ENCODE measurements at regions not wholly inside any gene's neighbourhood (a gene's known extent, or its start where the extent isn't known, plus 50 kb on each side); places are given as distances from the start of the nearest gene placed in this dataset.

DNA sequence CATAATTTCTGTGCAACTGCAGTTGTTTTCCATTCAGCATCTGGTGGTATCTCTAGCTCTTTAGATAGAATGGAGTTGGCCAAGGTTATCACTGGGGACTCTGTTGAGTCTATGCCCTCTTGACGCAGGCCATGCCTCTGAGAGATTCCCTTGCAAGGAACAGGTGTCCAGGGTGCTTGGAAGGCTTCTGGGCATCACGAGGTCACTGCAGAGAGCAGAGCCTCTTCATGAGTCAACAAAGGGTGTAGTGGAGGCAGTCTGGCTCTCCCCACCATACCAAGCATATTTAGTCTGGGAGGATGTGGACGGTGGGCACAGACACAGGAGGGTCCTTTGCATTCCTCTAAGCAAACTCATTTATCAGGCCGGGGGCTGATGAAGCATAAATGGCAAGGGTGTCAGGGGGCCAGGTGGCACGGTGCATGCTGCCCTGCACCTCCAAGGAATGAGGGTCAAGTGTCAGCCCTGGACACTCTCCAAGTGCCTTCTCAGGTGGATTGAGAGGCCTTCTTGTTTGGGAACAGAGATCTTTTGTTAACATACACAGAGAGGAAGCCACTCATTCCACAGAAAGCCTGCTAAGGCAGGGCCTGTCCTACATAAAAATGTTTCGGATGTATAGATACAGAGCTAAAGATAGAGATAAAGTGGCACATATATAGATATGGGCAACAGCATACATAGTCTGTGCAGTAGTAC is 328.6 kb downstream of the INHBA start:
- no peak for DNase-seq (ENCODE audit: low read depth, low spot score)

DNA sequence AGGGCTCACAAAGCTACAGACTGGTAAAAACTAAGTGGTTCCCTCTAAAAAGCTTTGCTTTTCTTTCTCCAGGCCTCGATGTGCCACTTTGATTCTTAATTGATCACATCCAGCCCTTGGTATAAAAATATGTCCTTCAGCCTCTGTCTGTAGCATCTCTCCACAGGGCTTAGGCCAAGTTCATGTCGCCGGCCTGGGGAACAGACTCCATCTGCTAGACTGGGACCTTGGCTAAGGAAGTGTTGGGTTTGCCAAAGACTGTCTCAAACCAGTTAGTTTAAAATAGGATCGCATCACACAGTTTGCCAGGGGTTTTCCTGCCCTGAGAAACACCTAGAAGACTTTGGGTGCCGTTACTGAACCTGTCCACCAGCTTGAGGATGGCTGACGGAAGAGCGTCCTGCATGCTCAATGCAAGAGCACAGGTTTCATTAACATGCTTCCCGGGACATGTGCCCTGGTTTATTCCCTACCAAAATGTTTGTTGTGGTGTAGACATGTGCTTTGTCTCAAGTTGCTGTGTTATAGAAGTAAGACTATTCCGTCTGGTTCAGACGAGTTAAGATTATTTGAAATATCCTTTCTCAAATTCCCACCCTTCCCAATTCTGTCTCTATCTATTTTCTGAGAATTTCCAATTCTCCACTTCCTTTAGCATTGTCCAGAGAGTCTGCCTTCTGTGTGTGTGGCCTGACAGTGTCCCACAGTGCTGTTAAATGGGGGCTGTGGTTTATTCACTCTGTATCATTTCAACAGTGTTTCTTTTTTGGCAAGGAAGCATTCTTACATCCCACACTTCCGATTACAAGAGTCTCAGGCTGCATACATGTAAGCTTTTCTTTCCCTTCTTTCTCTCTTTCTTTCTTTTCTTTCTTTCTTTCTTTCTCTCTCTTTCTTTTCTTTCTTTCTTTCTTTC is 334.7 kb downstream of the INHBA start:
- DNase-seq (ENCODE audit: low read depth, low spot score): no peak

DNA sequence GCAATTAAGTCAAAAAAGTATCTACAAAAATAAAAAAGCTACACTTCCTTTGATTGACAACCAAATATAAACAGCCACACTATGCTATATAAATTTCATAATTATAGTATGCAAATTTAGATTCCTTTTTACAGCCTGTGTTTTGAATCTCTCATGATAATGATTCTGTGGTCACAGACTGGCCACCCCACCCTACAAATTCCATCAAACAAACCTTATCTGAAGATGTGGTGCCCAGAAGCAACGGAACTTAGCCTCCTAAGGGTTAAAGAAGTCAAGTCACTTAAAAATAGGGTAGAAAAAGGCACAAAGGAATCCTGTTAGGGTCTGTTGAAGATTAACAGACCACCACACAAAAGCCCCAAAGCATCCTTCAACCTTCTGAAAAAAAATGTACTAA is 351.8 kb downstream of the INHBA start:
- DNase-seq (ENCODE audit: low read depth, low spot score): no peak

DNA sequence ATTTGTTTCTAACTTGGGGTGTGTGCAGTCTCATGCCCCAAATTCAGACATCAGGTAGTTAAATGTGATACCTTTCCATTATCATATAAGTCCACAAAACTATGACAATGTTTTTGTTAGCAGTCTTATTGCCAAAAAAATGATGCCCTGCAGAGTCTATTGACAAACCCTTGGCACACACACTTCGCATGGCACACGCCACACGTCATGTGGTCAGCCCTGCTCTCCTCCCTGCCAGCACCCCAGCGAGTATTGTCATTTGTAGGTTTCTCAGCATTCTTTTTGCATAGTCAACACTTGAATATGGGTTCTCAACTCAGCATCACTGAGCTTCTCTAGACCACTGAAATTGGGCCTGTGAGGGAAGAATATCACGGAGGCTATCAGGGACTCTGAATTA is 356.0 kb downstream of the INHBA start:
- DNase-seq (ENCODE audit: low read depth, low spot score): no peak

DNA sequence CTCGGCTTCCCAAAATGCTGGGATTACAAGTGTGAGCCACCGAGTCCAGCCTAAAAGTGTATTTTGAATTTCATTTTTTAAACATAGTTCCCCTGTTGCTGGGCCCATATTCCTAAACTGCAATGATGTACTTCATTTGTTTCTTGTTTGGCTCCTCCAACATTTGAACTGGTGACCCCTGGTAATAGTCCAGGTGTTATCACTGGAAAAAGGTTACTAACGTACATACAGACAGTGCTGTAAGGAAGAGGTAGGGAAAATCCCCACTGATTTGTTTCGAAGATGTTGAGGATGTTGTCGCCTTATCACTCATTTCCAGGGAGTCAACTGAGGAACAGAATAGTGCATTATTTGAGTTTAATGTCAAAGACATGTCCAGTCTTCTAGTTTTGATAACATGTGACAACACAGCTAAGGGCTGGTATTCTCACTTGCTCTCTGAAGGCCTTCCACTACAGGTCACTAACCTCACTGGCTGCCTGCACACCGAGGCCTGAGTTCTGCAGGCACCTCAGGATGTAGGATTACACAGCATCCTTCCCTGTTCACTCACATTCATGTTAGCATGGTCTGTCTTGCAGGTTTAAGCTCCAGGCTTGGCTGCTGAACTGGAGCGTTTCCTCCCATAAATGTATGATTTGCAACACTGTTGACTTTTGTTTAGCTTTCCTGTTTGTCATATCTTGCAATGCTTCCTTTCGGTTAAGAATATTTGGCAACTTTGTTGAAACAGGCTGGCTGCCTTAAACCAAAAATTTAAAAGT is 362.8 kb downstream of the INHBA start:
- no peak for DNase-seq (ENCODE audit: low read depth, low spot score)

DNA sequence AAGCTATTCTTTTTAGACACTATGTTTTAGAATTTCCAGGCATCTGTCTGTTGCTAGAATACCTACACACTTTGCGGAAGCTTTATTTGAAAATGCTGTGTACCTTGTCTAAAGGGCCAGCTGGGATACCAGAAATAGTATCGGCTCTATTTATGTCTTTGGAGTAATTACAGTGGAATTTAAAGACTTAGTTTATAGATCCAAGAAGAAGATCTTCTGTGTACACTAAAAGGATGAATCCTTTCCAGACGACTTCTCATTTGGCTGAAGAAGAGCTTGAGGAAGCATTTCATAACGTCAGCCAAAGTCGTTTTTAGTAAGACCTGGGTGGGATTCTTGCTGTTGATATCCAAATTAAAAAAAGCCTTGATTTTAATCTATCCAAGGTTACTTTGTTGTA is 365.9 kb downstream of the INHBA start:
- DNase-seq (ENCODE audit: low read depth, low spot score): no peak

DNA sequence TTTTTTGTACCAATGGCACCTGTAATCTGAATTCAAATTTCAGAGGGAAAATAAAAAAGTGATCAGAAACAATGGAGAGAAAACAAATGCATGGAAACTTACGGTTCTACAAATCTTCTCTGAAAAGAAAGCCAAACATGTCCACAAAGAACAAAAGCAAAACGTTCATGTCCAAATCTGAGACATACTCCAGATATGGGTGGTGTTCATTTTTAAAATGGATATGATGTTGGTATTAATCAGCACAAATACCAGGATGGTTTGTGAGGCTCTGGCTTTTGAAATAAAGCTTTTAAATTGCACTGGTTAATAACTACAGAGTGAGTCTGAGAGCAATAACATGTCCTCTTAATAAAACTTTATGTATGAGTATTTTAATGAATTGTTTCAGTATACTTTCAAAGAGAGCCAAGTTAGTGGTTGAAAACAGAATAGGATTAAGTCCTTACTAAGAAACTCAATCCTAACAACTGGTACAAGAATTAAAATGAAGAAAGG is 366.4 kb downstream of the INHBA start:
- no peak for DNase-seq (ENCODE audit: low read depth, low spot score)

DNA sequence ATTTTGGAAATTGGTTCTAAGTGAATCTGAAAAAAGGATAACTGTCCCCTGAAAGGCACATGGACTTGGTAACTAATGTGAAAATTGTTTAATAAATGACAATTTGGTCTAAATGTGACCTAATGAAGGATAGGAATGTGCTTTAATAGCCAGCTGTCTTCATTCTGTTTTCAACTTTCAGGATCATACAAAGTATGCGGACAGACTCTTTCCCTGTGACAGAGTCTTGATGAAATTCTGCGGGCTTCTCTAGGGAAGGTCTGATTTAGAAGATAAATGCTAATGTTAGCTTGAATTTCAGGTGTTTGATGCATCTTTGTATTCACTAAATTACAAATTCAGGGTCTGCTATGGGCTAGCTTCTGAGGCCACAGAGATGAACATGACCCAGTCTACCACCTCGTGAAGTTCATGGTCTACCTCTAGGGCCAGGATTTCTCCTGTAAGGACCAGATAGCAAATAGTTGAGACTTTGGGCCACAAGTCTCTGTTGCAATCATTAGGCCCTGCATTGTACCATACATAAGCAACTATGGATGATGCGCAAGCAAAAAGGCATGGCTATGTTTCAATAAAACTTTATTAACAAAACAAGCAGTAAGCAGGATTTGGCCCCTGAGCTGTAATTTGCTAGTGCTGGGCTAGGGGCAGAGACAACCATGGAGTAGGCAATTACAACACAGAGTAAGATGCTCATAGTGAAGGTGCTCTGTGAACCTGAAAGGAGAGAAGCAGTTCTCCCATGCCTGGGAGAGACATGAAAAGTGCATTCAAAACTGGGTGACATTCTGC is 368.6 kb downstream of the INHBA start:
- DNase-seq (ENCODE audit: low read depth, low spot score): no peak

DNA sequence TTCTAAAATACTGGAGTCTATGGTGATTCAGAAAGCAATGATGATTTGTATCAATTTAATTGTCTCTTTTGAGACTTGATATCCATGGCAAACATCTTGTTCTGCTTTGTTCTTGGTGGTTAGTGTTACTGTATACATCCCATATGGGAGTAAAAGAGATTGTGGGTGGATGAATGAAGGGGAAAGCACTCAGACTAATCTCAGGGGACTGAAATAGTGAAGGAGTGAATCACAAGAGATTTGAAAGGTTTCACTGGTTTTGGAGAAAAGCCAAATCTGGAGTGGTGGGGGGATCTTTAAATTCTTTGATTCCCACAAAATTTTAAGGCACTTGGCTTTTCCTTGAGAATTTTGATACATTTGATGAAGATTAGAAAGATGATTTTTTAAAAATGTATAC is 369.4 kb downstream of the INHBA start:
- DNase-seq (ENCODE audit: low read depth, low spot score): no peak

DNA sequence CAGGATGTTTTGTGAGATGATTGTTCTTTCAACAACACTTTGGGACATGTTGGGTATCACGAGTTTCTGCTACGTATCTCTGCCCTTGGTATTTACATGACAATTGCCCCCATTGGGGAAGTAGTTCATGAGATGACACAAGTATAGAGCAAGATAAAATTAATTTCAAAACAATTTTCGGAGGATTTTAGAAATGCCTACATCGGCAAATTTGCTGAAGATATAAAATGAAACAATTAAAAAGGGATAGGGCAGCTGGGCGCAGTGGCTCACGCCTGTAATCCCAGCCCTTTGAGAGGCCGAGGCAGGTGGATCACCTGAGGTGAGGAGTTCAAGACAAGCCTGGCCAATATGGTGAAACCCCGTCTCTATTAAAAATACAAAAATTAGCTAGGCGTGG is 371.7 kb downstream of the INHBA start:
- no peak for DNase-seq (ENCODE audit: low read depth, low spot score)

DNA sequence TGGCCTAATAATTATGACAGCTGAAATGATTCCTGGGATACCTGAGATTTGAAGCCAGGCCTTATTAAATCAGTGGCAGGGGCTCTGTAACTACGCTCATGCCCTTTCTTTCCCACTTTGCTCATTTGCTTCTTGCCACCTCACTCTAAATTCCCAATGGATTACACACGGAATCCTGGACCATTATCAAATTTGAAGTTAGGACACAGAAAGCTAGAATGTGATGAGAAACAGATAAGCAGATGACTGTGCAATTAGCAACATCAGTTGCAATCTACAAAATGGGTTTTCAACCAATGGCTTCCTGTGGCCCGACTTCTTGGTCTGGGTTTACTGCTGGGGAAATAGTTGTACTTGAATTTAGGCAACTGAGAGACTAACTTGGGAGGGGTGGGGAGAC is 374.3 kb downstream of the INHBA start:
- no peak for DNase-seq (ENCODE audit: low read depth, low spot score)

DNA sequence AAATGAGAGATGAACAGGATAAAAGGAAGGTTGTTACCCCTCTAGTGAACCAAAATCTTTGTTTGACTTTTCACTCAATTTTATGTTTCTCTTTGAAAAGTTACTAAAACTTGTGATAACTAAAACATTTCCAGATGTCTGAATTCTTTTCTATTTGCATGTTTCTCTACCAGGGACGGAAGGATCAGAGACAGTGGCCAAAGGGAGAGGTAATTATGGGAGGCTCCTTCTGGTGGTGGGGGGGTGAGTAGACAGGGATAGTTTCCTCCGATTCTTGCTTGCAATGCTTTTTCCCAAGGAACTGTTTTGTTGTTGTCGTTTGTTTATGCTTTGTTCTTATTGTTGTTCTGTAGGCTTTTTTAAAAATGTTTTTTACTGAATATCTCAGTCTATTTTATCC is 374.8 kb downstream of the INHBA start:
- no peak for DNase-seq (ENCODE audit: low read depth, low spot score)

DNA sequence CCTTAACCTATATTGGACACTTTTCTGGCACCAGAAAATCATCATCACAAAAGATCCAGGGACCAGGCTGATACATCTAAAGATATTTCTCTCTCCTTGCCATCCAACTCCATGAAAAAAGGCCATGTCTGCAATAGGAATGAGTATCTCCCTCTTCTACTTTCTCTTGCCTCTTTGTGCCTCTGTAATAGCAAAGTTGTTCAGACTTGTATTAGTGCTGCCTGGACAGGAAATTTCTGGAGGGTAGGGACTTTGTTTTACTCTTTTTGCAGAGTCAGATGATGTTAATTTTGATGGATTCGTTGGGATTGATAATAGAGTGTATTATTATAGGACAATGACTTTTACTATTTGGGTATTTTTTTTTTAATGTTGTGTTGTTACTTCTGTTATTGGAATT is 376.3 kb downstream of the INHBA start:
- no peak for DNase-seq (ENCODE audit: low read depth, low spot score)

DNA sequence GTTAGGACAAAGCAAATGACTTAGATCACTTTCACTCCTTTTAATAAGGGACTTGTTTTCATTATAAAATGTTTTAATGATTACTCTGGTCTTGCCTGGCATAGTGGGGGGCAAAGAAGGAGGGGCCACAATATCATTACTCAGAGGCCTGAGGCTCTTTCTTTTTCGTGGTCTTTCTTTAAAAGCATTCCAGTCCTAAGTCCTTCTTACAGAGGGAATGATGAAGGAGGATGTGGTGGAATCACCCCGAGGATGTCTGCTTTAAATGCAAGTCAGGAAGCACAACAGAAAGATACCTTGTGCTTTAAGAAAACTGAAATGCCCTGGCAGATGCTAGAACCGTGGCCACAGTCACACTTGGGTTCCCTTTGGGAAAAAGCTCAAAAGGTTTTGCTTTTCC is 379.1 kb downstream of the INHBA start:
- DNase-seq (ENCODE audit: low read depth, low spot score): no peak

DNA sequence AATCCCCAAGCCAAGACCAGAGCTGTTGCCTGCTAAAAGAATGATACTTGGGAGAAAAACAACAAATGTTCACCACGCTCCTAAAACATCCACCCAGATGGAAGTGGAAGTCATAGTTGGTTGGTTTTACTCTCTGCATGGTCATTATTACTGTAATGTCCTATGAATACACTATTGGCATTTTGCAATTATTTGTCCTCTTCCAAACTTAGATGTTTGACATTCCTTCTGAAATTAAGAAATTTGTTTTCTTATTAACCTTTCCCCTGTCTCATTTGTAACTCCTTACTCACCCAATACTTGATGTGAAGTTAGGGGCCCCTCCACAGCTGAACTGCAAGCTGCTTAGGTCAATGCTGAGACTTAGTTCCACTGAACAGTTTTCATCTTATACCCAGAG is 383.3 kb downstream of the INHBA start:
- DNase-seq (ENCODE audit: low read depth, low spot score): no peak

DNA sequence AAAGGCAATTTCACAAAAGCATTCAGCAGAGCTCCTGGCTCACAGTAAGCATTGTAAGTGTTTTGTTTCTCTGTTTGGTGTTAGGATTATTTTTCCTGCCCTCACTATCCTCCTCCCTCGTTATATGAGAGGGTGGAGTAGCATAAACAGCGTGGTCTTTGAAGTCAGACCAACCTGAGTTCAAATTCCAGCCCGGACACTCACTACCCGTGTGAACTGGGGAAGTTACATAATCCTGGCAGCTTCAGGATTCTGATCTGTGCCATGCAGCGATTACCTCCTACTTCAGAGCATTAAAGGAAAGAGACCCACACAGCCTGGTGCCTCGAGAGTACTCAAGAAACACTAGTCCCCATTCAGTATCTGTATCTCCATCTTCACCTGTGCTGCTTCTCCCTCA is 386.5 kb downstream of the INHBA start:
- DNase-seq (ENCODE audit: low read depth, low spot score): no peak

DNA sequence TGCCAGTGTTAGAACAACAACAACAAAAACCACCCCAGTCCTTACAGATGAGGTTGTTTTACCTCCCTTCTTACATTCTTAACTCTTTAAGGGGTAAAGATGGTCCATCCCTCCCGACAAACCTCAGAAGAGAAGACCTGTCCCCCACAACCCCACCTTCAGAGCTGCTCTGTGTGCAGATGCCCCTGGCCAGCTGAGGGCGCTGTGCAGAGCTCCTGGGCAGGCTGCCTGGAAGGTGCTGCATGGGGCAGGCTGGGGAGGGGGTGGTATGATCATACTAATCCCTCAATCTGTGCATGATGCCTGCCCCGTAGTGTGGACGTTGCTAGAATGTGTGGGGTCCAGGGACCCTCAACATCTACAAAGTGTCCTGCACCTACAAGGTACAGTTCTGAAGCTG is 387.1 kb downstream of the INHBA start:
- DNase-seq (ENCODE audit: low read depth, low spot score): no peak

DNA sequence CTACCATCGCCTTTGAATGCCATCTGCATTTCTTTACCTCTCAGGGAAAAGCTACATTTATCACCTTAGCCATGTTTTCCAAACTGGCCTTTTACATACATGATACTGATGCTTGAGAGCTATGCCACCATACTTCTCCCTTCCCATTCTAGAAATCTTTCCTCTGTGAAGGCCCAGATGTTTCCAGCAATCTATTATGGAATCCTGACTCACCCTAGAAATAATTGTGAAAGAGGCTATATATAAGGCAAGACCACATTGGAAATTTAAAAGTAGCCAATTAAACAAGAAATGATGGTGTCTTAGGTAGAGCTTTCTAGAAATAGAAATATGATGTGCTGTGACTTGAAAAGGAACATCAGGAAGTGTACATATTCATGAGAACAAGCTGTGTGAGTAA is 389.7 kb downstream of the INHBA start:
- no peak for DNase-seq (ENCODE audit: low read depth, low spot score)

DNA sequence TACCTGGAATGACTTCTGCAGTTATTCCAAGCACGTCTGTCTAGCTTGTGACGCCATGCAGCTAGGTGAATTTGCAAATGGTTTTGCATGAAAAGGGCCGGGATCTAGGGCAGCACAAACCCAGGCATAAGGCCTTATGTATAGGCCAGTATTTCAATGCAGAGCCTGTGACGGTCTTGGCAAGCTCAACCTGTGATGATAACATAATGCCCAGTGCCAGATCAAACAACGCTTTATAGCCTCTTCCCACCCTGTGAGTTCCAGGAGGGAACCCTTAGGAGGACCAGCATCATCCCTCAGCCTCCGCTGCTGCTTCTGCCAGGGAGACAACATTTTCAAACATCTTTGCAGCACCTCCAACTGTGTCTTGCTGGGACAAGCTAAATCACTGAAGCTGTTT is 390.7 kb downstream of the INHBA start:
- DNase-seq (ENCODE audit: low read depth, low spot score): no peak

DNA sequence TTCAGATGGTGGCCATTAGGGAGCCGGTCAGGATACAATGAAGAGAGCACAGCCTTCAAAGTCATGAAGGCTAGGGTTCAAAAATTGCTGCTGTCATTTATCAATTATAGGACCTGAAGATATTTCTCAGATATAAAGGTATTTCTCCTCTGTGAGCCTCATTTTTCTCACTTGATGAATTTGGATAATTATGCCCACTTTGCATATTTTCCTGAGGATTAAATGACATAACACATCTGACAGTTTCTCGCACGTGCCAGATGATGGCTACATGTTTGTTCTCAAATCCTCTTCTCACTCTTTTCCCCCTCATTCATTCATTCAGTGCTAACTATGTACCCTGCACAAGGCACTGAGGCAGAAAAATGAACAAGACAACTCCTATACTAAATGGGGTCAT is 391.6 kb downstream of the INHBA start:
- DNase-seq (ENCODE audit: low read depth, low spot score): no peak

DNA sequence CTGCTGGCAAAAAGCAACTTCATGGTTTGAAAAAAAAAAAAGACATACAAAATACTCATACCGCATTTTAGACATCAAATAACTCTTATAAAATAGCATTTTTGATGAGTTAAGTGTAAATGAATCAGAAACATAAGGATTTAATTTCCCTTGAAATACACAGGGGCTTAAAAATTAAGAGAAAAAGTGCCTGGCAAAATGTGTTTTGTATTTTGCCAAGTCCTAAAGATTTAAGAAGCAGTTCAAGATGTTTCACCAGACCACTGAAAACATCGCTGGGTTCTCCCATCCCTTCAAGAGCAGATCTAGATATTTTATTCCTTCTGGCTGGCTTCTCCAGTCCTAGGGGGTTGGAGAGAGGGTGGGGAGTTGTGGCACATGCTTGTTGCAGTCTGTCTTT is 396.4 kb downstream of the INHBA start:
- DNase-seq (ENCODE audit: low read depth, low spot score): no peak

Measured in pulmonary artery endothelial cell (primary cell).